T-helper 2 cell treated with Interferon-gamma antibody and Interleukin-4, amounts not matched to agents 5 μg/mL and 100 μg/mL, for 36 hours (primary cell): ENCODE measurements at regions not wholly inside any gene's neighbourhood (a gene's known extent, or its start where the extent isn't known, plus 50 kb on each side); places are given as distances from the start of the nearest gene placed in this dataset.
"Not testable (repeated sequence)": the region's sequence is repeated elsewhere in the genome, so short reads cannot be mapped to it uniquely, and the experiment has no call there.

Experiments
- DNase-seq: peaks from one replicate; pipeline ENCODE4 v3.0.0; 2021; ENCODE audit warnings: low spot score
- H3K27ac Mint-ChIP-seq: one replicate; pipeline ENCODE4 v1.8.0; 2021; ENCODE audit warnings: mild to moderate bottlenecking, mixed read lengths
- H3K27me3 Mint-ChIP-seq: one replicate; pipeline ENCODE4 v1.8.0; 2021; ENCODE audit warnings: low read depth, mixed read lengths
- H3K36me3 Mint-ChIP-seq: one replicate; pipeline ENCODE4 v1.8.0; 2021; ENCODE audit warnings: low read depth, mixed read lengths
- H3K4me1 Mint-ChIP-seq: one replicate; pipeline ENCODE4 v1.8.0; 2021; ENCODE audit warnings: low read depth, mixed read lengths
- H3K4me3 Mint-ChIP-seq: one replicate; pipeline ENCODE4 v1.8.0; 2022; ENCODE audit warnings: mild to moderate bottlenecking, moderate library complexity, mixed read lengths
- H3K9me3 Mint-ChIP-seq: one replicate; pipeline ENCODE4 v1.8.0; 2021; ENCODE audit warnings: mixed read lengths

DNA sequence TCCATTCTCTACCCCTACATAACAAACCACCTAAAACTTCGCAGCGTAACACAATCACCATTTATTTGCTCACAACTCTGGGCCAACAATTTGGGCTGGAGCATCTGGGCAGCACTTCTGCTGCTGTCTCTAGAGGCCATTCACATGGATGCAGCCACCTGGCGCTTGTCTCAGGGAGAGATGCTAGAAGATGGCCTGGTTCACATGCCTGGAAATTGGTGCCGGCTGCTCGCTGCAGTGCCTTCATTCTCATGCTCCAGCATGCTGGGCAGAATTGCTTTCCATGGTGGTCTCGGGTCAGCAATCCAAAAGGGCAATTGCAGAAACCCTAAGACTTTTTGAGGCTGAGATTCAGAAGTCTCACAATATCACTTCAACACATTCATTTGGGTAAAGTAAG, 157.4 kb downstream of the SUCLG1 start:
- no peaks in the 10 kb centered on the region for H3K9me3 Mint-ChIP-seq

DNA sequence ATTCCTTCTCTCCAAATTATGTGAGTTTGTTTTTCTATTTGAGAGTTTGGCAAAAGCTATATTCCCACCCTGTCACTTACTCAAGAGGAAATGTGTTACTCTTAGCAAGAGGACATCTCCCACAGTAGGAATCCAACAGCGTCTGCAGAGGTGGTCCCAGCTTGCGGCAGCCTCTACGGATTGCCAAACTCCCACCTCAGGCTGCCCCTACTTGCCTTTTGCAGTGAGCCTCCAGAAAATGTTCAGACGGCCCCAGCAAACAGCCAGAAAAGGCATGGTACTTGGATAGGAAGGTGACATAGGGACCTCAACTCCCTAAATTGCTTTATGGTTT, 158.4 kb downstream of the SUCLG1 start:
- no peak for DNase-seq
- no peaks in the 10 kb centered on the region for H3K4me1 Mint-ChIP-seq
- no peak overlapping the region for H3K27ac Mint-ChIP-seq
- no peaks in the 10 kb centered on the region for H3K36me3 Mint-ChIP-seq
- H3K9me3 Mint-ChIP-seq: no peaks in the 10 kb centered on the region
- peaks cover 5% of the 10 kb centered on the region for H3K27me3 Mint-ChIP-seq
- H3K4me3 Mint-ChIP-seq: no peak overlapping the region

More for the DNA sequence above, 157.4 kb downstream of the SUCLG1 start:
- Mint-ChIP-seq H3K27ac (no peak overlapping the region), H3K27me3 (peaks cover 3% of the 10 kb centered on the region), H3K36me3 (no peaks in the 10 kb centered on the region), H3K4me1 (no peaks in the 10 kb centered on the region), H3K4me3 (no peak overlapping the region)
- DNase-seq: no peak

DNA sequence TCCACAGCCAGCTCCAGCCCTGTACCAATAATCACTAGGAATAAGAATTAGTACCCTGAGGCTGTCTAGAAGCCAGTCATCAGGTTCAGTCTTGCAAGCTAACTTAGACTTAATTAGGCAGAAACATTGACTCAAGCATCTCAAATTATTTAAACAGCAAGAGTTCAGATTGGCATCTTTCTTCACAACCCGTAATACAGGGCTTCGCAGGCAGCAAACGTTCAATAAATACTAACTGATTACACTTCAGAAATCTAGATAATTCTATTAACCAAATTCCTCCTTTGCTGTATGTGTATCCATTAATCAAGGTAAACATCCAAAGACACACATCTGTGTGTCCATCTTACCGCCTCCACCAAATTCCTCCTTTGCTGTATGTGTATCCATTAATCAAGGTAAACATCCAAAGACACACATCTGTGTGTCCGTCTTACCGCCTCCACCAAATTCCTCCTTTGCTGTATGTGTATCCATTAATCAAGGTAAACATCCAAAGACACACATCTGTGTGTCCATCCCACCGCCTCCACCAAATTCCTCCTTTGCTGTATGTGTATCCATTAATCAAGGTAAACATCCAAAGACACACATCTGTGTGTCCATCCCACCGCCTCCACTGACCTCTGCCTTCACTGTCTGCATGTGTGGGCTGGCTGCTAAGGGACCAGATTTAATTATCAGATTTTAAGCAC, 158.9 kb downstream of the SUCLG1 start:
- not testable (repeated sequence) for DNase-seq, H3K27ac Mint-ChIP-seq, H3K4me3 Mint-ChIP-seq, H3K4me1 Mint-ChIP-seq, H3K27me3 Mint-ChIP-seq, H3K36me3 Mint-ChIP-seq, H3K9me3 Mint-ChIP-seq

DNA sequence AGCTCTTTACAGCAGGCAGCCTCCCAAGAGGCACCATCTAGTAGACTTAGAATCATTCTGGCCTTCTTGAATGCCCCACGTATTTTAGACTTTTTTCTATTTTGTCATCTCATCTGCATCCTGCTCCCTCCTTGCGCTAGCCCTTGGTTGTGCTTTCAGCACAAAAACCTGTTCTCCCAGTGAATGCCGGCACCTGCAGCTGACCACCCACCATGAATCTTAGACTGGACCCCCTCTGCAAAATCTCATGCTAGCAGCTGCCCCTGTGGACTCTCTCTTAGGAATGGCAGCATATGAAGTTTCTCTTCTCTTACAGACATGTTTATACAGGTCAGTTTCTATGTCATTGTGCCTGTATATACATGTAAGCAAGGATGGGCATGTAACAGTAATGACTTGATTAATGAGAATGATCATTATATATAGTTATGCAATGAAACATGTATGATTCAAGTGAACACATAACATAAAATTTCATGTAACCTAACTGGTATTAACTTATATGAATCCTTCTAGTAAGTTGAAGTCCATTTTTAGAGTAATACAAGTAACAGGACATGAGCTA, 159.8 kb downstream of the SUCLG1 start:
- Mint-ChIP-seq H3K4me1 (no peaks in the 10 kb centered on the region), H3K36me3 (no peaks in the 10 kb centered on the region), H3K9me3 (no peaks in the 10 kb centered on the region), H3K27me3 (peaks cover 5% of the 10 kb centered on the region), H3K4me3 (no peak overlapping the region), H3K27ac (no peak overlapping the region)
- DNase-seq: no peak

DNA sequence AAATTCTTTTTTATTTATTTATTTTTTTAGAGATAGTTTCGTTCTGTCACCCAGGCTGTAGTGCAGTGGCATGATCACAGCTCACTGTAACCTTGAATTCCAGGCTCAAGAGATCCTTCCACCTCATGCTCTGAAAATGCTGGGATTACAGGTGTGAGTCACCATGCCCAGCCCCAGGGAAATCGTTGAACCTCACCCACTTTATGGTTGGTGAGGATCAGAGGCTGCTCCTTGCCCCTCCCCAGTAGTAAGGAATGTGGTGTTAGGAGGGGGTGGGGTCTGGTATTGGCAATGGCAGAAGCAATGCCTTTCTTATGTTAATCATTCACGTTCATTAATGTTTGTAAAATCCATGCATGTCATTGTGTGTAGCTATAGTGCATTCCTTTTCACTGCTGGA, 161.9 kb downstream of the SUCLG1 start:
- H3K9me3 Mint-ChIP-seq: no peaks in the 10 kb centered on the region

DNA sequence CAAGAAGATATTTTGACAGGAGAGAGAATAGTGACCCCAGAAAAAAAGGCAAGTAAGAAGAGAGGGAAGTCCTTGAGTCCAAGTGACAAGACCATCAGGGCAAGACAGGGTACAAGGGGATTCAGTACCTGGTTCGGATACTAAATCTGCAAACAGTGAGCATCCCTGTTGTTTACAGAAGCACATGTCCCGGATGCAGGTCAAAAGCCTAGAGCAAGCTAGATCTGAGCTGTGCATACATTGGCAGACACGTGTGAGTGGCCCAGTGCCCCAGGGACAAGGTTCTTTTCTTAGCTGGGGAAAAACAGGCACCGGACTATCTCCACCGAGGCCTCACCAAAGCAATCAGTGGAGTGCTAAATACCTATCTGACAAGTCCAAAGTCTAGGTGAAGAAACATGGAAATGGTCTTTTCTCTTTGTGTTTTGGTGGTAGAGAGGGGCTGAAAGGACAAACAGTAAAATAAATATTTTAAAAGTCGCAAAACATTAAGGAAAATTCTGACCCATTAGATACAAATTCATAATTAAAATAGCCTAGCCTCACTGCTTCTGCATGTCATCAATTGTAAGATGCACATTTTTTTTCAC, 165.2 kb downstream of the SUCLG1 start:
- Mint-ChIP-seq H3K4me1 (no peaks in the 10 kb centered on the region), H3K27ac (no peak overlapping the region)

More for the DNA sequence above, 161.9 kb downstream of the SUCLG1 start:
- DNase-seq: no peak
- no peaks in the 10 kb centered on the region for H3K4me1 Mint-ChIP-seq
- H3K4me3 Mint-ChIP-seq: no peak overlapping the region
- H3K27me3 Mint-ChIP-seq: peaks cover 5% of the 10 kb centered on the region
- no peak overlapping the region for H3K27ac Mint-ChIP-seq
- H3K36me3 Mint-ChIP-seq: no peaks in the 10 kb centered on the region

DNA sequence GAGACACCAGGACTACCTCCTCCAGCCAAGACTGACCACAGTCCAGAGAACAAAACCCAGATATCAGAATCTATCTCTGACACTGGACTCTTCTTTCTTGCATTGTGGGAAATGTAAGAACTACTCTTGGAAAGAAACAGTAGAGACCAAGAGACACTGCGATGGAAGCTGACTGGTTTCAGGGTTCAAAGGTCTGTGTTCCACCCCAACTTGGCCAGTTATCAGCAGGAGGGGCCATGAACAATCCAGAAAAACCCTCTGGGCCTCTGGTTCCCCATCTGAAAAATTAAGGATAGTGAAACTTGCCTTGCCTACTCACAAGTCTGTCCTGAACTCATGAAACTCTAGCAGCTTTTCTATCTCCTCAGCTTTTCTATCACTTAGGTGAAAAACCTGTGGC, 166.5 kb downstream of the SUCLG1 start:
- Mint-ChIP-seq H3K9me3 (no peaks in the 10 kb centered on the region), H3K27ac (no peak overlapping the region)

More for the DNA sequence above, 165.2 kb downstream of the SUCLG1 start:
- Mint-ChIP-seq H3K27me3 (peaks cover 2% of the 10 kb centered on the region), H3K9me3 (no peaks in the 10 kb centered on the region), H3K4me3 (no peak overlapping the region), H3K36me3 (no peaks in the 10 kb centered on the region)
- DNase-seq: no peak

DNA sequence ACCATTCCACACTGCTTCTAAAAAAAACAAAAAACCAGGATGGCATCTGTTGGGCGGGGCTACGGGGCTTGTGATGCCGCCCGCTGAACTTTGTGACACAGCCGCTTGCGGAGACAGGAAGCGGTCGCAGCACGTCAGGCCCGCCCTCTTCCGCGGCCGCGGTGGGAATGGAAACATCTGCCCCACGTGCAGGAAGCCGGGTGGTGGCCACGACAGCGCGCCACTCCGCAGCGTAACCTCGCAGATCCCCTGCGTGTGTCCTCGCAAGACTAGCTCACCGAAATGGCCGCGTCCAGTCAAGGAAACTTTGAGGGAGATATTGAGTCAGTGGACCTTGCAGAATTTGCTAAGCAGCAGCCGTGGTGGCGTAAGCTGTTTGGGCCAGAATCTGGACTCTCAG, 168.5 kb downstream of the SUCLG1 start:
- H3K27ac Mint-ChIP-seq: no peak overlapping the region
- no peak for DNase-seq
- no peaks in the 10 kb centered on the region for H3K36me3 Mint-ChIP-seq
- H3K4me1 Mint-ChIP-seq: no peaks in the 10 kb centered on the region
- H3K27me3 Mint-ChIP-seq: peaks cover 6% of the 10 kb centered on the region
- no peak overlapping the region for H3K4me3 Mint-ChIP-seq
- no peaks in the 10 kb centered on the region for H3K9me3 Mint-ChIP-seq

More for the DNA sequence above, 166.5 kb downstream of the SUCLG1 start:
- Mint-ChIP-seq H3K27me3 (peaks cover 3% of the 10 kb centered on the region), H3K4me1 (no peaks in the 10 kb centered on the region), H3K4me3 (no peak overlapping the region), H3K36me3 (no peaks in the 10 kb centered on the region)
- no peak for DNase-seq

DNA sequence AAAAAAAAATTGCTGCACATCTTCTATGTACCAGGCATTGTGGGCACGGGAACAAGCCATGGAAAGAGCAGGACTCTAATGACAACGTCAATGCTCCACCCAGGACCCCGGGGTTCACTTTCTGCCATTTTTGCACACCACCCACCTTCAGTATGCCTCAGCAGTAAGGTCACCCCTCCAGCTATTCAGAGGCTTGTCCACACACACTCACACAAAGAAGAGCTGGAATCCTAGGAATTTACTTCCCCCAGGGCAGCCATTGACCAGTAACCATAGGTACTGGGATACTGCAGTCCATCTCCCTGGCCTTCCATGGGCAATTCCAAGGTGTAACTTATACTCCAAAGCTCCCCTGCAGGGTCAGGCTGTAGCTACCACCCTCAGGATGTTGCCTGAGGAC, 170.8 kb downstream of the SUCLG1 start:
- H3K4me1 Mint-ChIP-seq: no peaks in the 10 kb centered on the region
- no peak overlapping the region for H3K4me3 Mint-ChIP-seq
- no peak overlapping the region for H3K27ac Mint-ChIP-seq
- DNase-seq: no peak
- no peaks in the 10 kb centered on the region for H3K9me3 Mint-ChIP-seq
- H3K36me3 Mint-ChIP-seq: no peaks in the 10 kb centered on the region
- peaks cover 6% of the 10 kb centered on the region for H3K27me3 Mint-ChIP-seq

DNA sequence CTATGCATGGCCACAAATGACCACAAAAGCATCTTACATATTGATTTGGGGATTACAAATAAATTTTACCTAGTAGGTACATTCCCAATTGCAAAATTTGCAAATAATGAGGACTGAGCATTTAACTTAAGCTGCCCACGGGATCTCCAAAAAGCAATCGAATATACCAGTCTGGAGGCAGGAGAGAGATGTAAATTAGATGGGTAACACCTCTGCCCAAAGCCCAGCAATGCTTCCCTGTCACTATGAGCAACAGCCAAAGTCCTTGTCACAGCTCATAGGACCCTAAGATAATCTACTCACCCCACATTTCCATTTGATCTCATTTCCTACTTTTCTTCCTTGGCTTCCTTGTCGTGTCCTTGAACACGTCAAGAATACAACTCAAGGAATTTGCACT, 172.2 kb downstream of the SUCLG1 start:
- Mint-ChIP-seq H3K4me1 (no peaks in the 10 kb centered on the region), H3K27ac (no peak overlapping the region), H3K36me3 (no peaks in the 10 kb centered on the region), H3K27me3 (peaks cover 6% of the 10 kb centered on the region), H3K9me3 (no peaks in the 10 kb centered on the region), H3K4me3 (no peak overlapping the region)
- no peak for DNase-seq

DNA sequence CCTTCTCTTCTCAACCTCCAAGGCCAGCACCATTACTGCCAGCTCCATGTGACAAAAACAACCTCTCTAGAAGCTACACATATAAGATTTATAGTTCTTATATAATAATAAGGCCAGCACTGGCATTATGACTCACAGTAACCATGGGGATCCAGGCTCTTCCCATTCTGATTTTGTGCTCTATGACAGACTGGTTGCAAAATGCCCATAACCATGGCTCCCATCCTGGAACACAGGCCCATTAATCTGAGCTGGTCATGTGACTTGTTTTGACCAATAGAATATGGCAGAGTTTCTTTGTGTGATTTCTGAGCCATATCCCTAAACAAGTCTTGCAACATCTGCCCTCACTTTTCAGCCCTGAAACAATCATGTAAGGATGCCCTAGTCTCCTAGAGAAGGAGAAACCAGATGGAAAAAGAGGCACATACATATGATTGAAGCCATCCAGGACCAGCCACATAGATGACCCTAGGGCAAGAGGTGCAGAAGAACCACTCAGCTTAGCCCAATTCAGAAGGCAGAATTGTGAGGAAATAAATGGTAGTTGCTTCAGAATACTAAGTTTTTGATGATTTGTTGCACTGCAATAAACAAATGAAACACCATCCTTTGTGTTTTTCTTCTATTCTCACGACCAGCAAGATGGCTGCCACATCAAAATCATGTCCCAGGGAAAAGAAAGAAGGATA, 173.9 kb downstream of the SUCLG1 start:
- no peaks in the 10 kb centered on the region for H3K9me3 Mint-ChIP-seq
- no peak overlapping the region for H3K4me3 Mint-ChIP-seq
- peaks cover 6% of the 10 kb centered on the region for H3K27me3 Mint-ChIP-seq
- H3K36me3 Mint-ChIP-seq: no peaks in the 10 kb centered on the region
- H3K4me1 Mint-ChIP-seq: no peaks in the 10 kb centered on the region
- no peak overlapping the region for H3K27ac Mint-ChIP-seq
- DNase-seq: no peak

DNA sequence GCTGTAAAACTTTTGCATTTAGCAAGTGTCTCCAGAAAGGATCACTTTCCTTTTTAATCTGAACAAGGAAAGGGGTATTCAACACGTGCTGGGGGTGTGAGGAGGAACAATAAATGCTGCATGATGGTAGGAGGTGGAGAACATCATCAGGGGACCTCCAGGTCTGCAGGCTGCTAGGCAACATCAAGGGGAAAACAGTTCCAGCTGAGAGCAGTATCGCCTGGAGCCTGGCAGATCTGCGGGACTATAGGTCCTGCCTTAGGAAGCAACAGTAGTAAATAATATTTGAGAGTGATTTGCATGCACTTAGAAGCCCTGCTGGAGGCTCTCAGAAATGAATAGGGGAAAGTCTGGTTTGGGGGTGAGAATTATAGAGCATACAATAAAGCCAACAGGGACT, 175.6 kb downstream of the SUCLG1 start:
- H3K4me1 Mint-ChIP-seq: peaks cover 2% of the 10 kb centered on the region
- no peak for DNase-seq
- no peaks in the 10 kb centered on the region for H3K36me3 Mint-ChIP-seq
- no peak overlapping the region for H3K4me3 Mint-ChIP-seq
- peaks cover 11% of the 10 kb centered on the region for H3K27me3 Mint-ChIP-seq
- no peak overlapping the region for H3K27ac Mint-ChIP-seq
- no peaks in the 10 kb centered on the region for H3K9me3 Mint-ChIP-seq

DNA sequence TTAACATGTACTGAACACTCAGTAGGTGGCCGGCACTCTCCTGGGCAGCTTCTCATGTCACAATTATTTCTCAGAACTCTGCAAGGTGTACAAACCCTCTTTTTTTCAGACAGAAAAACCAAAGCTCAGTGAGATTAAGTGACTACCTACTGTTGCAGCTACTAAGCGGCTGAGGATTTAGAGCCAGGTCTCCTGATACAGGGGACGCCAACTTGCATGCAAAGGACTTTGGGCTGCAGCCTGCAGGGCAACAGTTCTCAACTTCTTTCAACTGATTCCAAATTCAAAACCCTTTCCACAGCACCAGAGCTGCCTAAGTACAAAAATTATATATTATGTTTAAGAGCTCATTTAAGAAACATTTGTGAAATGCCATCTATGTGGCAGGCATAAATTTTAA, 177.6 kb downstream of the SUCLG1 start:
- Mint-ChIP-seq H3K27ac (no peak overlapping the region), H3K36me3 (no peaks in the 10 kb centered on the region), H3K27me3 (peaks cover 15% of the 10 kb centered on the region), H3K4me1 (peaks cover 19% of the 10 kb centered on the region), H3K4me3 (no peak overlapping the region), H3K9me3 (no peaks in the 10 kb centered on the region)
- no peak for DNase-seq

DNA sequence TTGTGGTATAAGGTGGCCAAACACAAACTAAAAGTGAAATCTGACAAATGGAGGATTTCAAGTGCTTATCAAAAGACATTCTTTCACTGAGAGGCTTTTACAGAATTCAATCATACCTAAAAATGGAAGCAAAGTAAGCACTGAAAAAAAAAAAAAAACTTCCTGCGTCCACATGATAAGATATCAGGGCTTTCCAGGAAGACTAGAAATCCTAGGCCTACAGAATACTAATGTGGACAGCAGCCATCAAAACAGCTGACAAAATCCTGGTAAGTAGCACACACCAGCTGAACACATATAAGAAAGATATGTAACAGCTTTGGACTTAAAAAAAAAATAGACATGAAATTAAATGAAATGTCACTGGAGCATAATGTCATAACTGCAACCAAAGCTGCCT, 178.2 kb downstream of the SUCLG1 start:
- DNase-seq: no peak
- Mint-ChIP-seq H3K27me3 (peaks cover 13% of the 10 kb centered on the region), H3K4me1 (peaks cover 22% of the 10 kb centered on the region), H3K4me3 (no peak overlapping the region), H3K27ac (no peak overlapping the region), H3K36me3 (no peaks in the 10 kb centered on the region), H3K9me3 (no peaks in the 10 kb centered on the region)
